GM19351 (cell line): ENCODE measurements at regions not wholly inside any gene's neighbourhood (a gene's known extent, or its start where the extent isn't known, plus 50 kb on each side); places are given as distances from the start of the nearest gene placed in this dataset.

Experiments used
- ATAC-seq: cut with Tn5 transposase; IDR thresholded peaks from one replicate; pipeline ENCODE4 v1.9.1; 2021; ENCODE audit warnings: mild to moderate bottlenecking, moderate library complexity; ENCODE audit not compliant: unreplicated experiment

DNA sequence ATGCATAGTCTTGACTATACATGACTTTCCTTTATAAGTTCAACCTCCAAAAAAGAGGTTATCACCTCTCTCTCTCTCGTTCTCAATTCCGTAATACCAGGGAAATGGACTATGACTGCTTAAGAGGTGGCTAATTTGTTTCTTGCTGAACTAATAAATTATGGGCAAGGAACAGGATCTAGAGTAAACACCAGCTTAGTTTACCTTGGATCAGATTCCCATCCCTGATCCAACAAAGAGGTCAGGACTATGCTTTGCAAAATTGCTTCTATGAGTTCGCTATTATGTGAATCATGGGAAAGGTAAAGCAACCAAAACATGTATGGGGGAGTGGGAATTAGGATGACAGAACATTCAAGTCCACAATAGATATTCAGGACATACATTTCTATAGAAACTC is 630.7 kb downstream of the HACE1 start:
- no peak for ATAC-seq

DNA sequence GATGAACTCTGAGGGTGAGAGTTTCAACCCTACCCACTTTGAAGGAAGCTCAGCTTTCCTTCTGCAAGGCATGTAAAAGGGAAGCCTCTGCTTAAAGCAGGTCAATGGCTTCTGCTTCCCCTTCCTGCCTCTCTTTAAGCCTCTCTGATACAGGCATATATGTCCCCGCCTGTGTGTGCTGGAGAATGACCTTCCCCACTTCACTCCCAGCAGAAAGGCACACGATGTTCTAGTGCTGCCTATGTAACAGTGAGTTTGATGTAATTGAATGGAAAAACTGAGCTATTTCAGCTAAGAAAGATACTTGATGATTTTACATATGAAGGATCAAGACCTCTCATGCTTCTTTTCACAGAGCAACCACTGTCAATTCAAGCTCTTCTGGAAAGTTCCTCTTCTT is 632.2 kb downstream of the HACE1 start:
- ATAC-seq: no peak

- ATAC-seq: no peak
Measured at GRCh38 chr6:104226790-104227446, 632.8 kb downstream of the HACE1 start.

DNA sequence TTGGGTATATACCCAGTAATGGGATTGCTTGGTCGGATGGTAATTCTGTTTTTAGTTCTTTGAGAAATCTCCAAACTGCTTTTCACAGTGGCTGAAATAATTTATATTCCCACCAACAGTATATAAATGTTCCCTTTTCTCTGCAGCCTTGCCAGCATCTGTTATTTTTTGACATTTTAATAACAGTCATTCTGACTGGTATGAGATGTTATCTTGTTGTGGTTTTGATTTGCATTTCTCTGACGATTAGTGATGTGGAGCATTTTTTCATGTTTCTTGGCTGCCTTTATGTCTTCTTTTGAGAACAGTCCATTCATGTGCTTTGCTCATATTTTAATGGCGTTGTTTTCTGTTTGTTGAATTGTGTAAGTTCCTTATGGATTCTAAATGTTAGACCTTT is 641.6 kb downstream of the HACE1 start:
- ATAC-seq: no peak

DNA sequence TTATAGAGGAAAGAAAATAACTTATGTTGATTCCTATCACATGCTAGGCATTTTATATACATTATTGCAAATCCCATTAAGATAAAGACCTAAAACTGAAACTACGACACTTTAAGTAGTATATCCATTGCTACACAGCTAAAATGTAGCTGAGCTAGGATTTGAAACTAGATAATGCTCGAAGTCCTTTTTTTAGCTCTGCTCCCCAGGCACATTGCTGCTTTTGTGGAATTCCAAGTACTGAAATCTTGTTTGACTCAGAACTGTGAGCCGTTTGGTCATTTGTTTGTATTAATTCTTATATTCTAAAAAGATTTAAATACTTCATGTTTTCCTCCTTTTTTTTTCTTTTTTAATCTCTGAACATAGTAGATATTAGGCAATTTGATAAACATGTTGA is 644.8 kb downstream of the HACE1 start:
- ATAC-seq: no peak

GRCh38 chr6:104212977-104213668 is 646.6 kb downstream of the HACE1 start:
- no peak for ATAC-seq

- ATAC-seq: no peak
Measured at GRCh38 chr6:104207635-104208034, 652.1 kb downstream of the HACE1 start.

- ATAC-seq: no peak
Measured at GRCh38 chr6:104201557-104201956, 658.2 kb downstream of the HACE1 start.

DNA sequence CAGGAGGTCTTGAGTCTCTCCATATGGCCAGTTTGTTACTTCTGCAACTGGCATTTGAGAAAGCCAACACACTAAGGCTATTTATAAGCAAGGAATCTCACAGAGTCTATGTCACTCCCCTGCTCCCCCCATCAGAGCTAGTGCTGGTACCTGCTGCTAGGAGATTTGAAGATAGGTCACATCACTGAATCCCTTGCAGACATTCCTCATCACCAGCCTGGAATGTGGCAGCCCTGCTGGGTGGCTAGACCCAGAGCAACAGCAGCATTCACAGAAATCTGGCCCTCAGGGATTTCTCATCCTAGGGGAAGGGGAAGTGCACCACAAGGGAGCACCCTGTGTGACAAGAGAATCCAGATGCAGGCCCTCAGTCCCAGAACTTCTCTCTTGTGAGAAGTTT is 672.1 kb downstream of the HACE1 start:
- no peak for ATAC-seq

DNA sequence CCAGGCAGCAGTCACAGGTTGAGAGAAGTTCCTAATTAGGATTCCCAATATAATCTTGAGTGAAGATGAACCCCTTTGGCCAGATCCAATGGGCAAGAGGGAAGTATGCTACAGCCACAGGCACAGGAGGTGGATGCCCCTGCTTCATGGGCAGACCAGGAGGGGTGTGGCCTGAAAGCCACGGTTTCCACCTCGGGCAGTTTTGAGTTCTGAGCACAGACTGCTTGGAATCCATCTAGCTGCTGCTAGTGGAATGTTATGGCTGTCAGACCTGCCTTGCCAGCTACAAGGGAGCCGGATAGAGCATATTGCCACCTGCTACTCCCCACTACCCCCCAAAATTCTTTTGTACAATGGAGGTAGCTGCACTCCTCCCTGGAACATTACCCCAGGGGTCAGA is 672.9 kb downstream of the HACE1 start:
- ATAC-seq: no peak

DNA sequence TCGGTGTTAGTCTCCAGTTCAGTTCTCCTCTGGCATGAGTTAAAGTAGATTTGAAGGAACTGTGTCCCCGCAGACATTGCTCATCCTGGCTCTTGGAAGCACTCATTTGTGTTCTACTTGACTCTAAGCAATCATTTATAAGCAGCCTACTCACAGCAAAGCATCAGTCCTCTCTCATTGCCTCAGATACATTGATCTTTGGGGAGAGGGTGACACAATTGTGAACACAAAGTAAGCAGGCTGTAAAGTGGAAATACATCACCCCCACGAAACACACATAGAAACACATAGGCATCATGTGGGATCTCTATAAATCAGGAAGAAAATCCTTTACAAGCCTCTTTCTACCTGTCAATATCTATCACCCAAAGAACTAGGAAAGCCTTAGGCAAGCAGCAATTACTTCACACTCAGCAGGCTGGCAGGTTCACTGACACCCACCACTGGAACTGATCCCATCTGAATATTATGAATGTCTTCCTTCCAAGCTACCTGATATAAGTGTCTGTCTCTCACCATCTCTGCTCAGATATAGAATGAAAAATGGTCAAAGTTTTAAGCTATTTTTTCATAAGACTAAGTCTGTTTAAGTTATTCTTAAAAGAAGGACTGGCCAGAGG is 675.8 kb downstream of the HACE1 start:
- no peak for ATAC-seq

- no peak for ATAC-seq
Measured at GRCh38 chr6:104182811-104183210, 676.9 kb downstream of the HACE1 start.

DNA sequence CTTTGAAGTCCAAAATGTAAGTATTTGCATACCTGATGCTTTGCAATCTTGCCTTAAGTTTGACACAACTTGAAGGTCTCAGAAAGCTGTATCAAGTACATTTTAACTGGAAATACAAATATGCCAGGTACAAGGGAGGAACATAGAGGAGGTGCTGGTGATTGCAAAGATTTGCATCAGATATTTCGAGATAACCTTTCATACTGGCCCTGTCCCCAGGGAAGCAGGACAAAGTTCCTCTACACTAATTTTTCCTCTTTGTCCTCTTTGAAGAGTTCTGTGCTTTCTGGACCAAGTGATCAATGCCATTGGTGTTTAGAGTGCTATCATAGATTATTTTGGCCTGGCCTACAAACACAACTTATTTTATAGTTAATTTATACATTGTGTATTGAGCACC is 686.1 kb downstream of the HACE1 start:
- ATAC-seq: no peak

DNA sequence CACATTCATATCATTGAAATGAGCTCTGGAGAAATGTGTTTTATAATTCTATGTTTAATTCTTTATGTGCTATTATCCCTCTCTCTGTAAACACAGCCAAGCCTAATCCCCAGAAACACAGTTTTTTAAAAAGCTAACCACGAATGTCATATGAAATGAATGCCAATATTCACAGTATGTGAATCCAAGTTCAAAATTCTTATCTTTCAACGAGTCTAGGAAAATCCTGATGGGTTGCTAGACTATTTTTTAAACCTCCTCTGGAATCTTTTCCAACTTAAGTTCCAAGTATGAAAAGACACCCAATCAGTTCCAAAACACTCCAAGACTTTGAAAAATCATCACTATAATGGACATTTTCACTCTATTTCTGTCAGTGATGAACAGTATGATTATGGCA is 689.3 kb downstream of the HACE1 start:
- ATAC-seq: no peak

GRCh38 chr6:104166055-104166668 is 693.6 kb downstream of the HACE1 start:
- ATAC-seq: no peak

DNA sequence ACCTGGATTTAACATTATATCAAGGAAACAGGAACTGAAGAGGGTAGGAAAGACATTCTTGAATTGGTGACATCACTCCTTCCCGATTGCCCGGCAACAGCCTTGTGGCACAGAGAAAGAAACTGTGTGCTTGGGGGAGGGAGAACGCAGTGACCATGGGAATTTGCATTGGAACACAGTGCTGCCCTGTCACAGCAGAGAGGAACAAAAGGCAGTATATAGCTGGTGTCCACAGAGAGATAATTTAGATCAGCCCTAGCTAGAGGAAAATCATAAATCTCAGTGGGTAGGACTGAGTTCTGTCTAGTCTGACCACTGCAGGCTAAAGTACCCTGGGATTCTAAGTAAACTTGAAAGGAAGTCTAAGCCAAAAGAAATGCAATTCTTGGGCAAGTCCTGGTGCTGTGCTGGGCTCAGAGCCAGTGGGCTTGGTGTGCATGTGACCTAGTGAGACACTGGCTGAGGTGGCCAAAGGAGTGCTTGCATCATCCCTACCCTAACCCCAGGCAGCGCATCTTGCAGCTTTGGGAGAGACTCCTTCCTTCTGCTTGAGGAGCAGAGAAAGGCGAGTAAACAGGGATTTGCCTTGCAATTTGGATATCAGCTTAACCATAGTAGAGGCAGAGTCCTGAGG is 697.6 kb downstream of the HACE1 start:
- no peak for ATAC-seq

- no peak for ATAC-seq
Measured at GRCh38 chr6:104159045-104159618, 700.6 kb downstream of the HACE1 start.

DNA sequence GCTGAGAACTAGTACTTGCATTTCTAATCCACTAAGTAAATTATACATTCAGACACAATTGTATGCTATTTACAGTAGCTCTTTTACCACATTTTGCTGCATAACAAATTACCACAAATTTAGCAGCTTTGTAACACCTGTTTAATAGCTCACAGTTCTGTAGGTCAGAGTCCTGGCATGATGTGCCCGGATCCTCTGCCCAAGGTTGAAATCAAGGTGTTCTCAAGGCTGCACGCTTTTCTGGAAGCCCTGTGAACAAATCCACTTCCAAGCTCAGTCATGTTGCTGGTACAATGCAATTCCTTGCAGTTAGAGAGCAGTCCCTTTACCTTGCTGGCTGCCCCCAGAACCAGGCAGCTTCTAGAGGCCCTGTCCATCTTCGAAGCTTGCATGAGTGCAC is 716.0 kb downstream of the HACE1 start:
- ATAC-seq: no peak

DNA sequence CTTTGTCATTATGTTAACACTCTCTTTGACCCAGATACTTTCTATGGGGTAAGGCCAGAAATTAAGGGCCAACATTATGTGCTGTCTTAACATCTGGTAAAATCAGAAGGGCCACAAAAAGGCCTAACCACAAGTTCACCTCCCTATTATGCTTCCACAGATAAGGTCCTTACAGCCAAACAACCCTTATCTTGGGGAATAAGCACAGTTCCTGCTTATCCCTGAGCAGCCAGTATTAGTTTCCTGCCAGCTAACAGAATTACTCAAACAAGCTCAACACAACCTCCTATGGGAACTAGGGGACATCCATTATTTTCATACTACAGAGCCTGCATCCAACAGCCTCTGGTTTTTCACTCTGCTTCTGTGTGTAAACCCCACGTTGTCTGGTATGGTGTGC is 724.8 kb downstream of the HACE1 start:
- ATAC-seq: no peak

GRCh38 chr6:104130343-104130742 is 729.4 kb downstream of the HACE1 start:
- no peak for ATAC-seq

DNA sequence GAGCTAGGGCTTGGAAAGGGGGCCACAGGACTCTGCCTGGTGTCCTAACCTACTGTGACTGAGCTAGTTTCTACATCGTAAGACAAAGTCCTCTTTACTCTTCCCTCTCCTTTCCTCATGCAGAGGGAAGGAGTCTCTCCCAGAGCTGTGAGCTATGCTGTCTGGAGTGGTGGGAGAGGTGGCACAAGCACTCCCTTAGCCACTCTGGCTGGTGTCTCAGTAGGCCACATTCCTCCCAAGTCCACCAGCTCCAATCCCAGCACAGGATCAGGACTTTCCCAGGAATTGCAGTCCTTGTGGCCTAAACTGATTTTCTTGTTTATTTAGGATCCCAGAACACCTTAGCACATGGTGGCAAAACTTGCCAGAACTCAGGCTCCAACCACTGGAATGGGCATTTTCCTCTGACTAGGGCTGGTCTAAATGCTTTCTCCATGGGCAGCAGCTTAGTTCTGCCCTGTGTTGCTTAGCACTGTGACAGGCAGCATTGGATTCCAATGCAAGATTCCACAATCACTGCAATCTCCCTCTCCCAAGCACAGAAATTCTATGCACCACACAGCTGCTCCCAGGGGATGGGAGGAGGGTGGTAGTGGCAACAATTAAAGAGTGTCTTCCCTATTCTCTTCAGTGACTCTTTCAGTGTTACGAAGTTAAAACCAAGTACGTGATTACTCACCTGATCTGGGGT is 733.3 kb downstream of the HACE1 start:
- ATAC-seq: no peak
